Caco-2 (cell line): ENCODE measurements at regions not wholly inside any gene's neighbourhood (a gene's known extent, or its start where the extent isn't known, plus 50 kb on each side); places are given as distances from the start of the nearest gene placed in this dataset.

Experiments
- BruUV-seq: library from RNA; stranded (reverse); fragments of 400-500 nt; replicated peaks from 2 replicates; lab custom pipeline; 2021; lab: Mats Ljungman, UMichigan
- CTCF ChIA-PET: fragments of 300-600 bp; sonication (Branson Sonifier 250); formaldehyde crosslinking; loops from one replicate; lab custom pipeline; 2022; ENCODE audit warnings: antibody characterized with exemption; lab: Charles Lee
- POLR2A ChIA-PET: fragments of 300-600 bp; sonication (Branson Sonifier 250); formaldehyde crosslinking; loops from one replicate; lab custom pipeline; 2022; ENCODE audit warnings: antibody characterized with exemption; lab: Charles Lee
- DNase-seq, 2 experiments: peaks; one replicate each; pipeline versions ENCODE4 v3.0.0 to v3.0.0-alpha.2; 2020 to 2022
- H3K27me3 ChIP-seq: replicated peaks from 2 replicates; pipeline ENCODE4 v1.6.0; 2011; ENCODE audit warnings: low read length; ENCODE audit not compliant: control insufficient read depth, insufficient read depth
- H3K36me3 ChIP-seq: 2 replicates; pipeline ENCODE4 v1.5.1; 2011; ENCODE audit warnings: low read length; ENCODE audit not compliant: control insufficient read depth, insufficient read depth
- H3K4me1 ChIP-seq: fragments of 250-450 bp; sonication (Bioruptor Pico); 2 replicates; pipeline ENCODE4 v1.5.1; 2020; ENCODE audit warnings: mild to moderate bottlenecking
- H3K4me3 ChIP-seq: 2 replicates; pipeline ENCODE4 v1.5.1; 2011; ENCODE audit warnings: low read depth, mild to moderate bottlenecking, control low read depth, low read length
- H3K9me3 ChIP-seq: fragments of 250-450 bp; sonication (Bioruptor Pico); 2 replicates; pipeline ENCODE4 v1.5.1; 2020; ENCODE audit warnings: mild to moderate bottlenecking, moderate library complexity
- H3K27ac Mint-ChIP-seq: one replicate; pipeline ENCODE4 v1.8.0; 2022; ENCODE audit warnings: mixed read lengths; ENCODE audit not compliant: unreplicated experiment
- H3K27me3 Mint-ChIP-seq: one replicate; pipeline ENCODE4 v1.8.0; 2022; ENCODE audit warnings: mixed read lengths; ENCODE audit not compliant: insufficient read depth, unreplicated experiment
- H3K36me3 Mint-ChIP-seq: one replicate; pipeline ENCODE4 v1.8.0; 2022; ENCODE audit warnings: mild to moderate bottlenecking, mixed read lengths; ENCODE audit not compliant: insufficient read depth, unreplicated experiment
- H3K4me1 Mint-ChIP-seq: one replicate; pipeline ENCODE4 v1.8.0; 2022; ENCODE audit warnings: low read depth, mixed read lengths; ENCODE audit not compliant: unreplicated experiment
- H3K4me3 Mint-ChIP-seq: one replicate; pipeline ENCODE4 v1.8.0; 2022; ENCODE audit warnings: mild to moderate bottlenecking, moderate library complexity, mixed read lengths; ENCODE audit not compliant: unreplicated experiment
- H3K9me3 Mint-ChIP-seq: one replicate; pipeline ENCODE4 v1.8.0; 2022; ENCODE audit warnings: mixed read lengths; ENCODE audit not compliant: unreplicated experiment
- intact Hi-C: fragments of 100-400 bp; cut with micrococcal nuclease; formaldehyde crosslinking; loops from one replicate; pipeline ENCODE4 v1.10.0; 2022; ENCODE audit not compliant: unreplicated experiment
- TF ChIP-seq, protein P1 (sequence below), 2 experiments: fragments of 200-600 bp in 1 of 2; IDR thresholded peaks; 1 replicate in 1 of 2; 2 replicates in 1 of 2; pipeline versions ENCODE4 v1.5.1 to v1.8.0; 2011 to 2022; ENCODE audit warnings: antibody characterized with exemption in 1 of 2, control low read depth in 1 of 2, inconsistent platforms in 1 of 2, low read depth in 1 of 2, low read length in 1 of 2, mild to moderate bottlenecking in 1 of 2, moderate library complexity in 1 of 2; ENCODE audit not compliant: insufficient read depth in 1 of 2, severe bottlenecking in 1 of 2, unreplicated experiment in 1 of 2

DNA sequence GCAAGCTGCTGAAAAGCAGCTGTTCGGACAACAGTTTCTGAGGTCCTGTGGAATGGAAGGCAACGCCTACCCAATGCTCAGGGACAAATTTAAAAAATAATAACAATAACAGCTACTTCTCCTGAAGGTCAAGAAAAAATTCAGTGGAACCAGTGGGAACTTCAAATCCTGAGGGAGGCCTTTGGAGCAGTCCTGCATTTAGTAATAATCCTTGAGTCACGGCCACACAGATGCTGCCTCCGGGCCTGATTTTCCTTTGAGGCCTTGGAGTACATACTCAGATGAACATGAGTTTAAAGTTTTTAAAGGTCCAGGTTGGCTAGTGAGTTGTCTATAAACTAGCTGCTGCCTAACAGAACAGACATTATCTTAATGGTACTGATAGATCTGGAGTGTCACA, 268.0 kb downstream of the MSRB3 start:
- intact Hi-C loops, result no loop called here
- Histone ChIP-seq H3K27me3 (no peaks in the 10 kb centered on the region), H3K36me3 (no peaks in the 10 kb centered on the region), H3K4me3 (no peak overlapping the region), H3K9me3 (no peaks in the 10 kb centered on the region), H3K4me1 (no peaks in the 10 kb centered on the region)
- no peaks in the 10 kb centered on the region for H3K27me3 Mint-ChIP-seq
- H3K4me3 Mint-ChIP-seq, result no peak overlapping the region
- no peaks in the 10 kb centered on the region for H3K4me1 Mint-ChIP-seq
- no TSS peak for BruUV-seq
- TF ChIP-seq, protein P1, sequence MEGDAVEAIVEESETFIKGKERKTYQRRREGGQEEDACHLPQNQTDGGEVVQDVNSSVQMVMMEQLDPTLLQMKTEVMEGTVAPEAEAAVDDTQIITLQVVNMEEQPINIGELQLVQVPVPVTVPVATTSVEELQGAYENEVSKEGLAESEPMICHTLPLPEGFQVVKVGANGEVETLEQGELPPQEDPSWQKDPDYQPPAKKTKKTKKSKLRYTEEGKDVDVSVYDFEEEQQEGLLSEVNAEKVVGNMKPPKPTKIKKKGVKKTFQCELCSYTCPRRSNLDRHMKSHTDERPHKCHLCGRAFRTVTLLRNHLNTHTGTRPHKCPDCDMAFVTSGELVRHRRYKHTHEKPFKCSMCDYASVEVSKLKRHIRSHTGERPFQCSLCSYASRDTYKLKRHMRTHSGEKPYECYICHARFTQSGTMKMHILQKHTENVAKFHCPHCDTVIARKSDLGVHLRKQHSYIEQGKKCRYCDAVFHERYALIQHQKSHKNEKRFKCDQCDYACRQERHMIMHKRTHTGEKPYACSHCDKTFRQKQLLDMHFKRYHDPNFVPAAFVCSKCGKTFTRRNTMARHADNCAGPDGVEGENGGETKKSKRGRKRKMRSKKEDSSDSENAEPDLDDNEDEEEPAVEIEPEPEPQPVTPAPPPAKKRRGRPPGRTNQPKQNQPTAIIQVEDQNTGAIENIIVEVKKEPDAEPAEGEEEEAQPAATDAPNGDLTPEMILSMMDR (IDR thresholded peaks at IDR 0.05; ENCODE audit: insufficient read depth in 1 of 2, low read depth in 1 of 2, low read length in 1 of 2, severe bottlenecking in 1 of 2, unreplicated experiment in 1 of 2), result no peak
- POLR2A ChIA-PET, result no interaction called here
- no peak overlapping the region for H3K27ac Mint-ChIP-seq
- CTCF ChIA-PET, result interaction anchor here (0.6 kb wide), 1 partner anchor 560 kb away, joined by 5 read pairs; no protein-coding TSS in a partner anchor
- H3K9me3 Mint-ChIP-seq, result no peaks in the 10 kb centered on the region
- no peak for DNase-seq
- H3K36me3 Mint-ChIP-seq, result no peaks in the 10 kb centered on the region

DNA sequence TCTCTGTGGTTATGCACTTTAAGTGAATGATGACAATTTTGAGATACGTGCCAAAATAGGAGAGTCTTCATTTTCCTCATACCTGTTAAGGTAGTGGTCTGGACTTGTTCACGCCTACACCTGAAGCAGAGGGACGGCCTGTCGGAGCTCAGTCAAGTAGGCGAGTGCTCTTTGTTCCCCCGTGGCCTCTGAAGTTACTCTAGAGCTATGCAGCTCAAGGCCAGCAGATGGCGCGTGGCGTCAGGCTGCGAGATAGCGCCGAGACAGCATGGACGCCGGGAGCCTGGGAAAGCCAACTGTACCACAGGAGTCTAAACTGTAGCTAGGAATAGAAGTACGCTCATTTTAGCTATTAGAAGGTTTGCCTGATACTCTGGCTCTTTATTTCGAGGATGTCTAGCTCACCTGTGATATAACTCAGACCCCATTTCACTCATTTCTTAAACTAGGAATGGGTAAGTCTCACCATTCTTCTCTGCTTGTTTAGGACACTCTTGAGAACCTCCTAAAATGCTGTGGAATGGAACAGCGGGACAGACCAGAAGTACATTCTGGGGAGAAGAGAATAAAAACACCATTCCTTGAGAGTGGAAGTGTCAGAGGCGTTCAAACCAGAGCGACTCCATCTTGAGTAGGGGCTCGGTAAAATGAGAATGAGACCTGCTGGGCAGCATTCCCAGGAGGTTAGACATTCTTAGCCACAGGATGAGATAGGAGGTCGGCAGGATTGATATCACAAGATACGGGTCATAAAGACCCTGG, 267.4 kb upstream of the HMGA2 start:
- TF ChIP-seq, protein P1 (IDR thresholded peaks at IDR 0.05; ENCODE audit: insufficient read depth in 1 of 2, low read depth in 1 of 2, low read length in 1 of 2, severe bottlenecking in 1 of 2, unreplicated experiment in 1 of 2), result peak; percentile 81 to 85
- DNase-seq, result peak; percentile 80 to 82
- Histone ChIP-seq H3K36me3 (no peaks in the 10 kb centered on the region), H3K4me1 (peaks cover 9% of the 10 kb centered on the region), H3K9me3 (no peaks in the 10 kb centered on the region), H3K4me3 (no peak overlapping the region), H3K27me3 (no peaks in the 10 kb centered on the region)
- H3K4me3 Mint-ChIP-seq, result no peak overlapping the region
- CTCF ChIA-PET, result interaction anchor here (0.6 to 1.3 kb wide), 19 partner anchors 10 to 561 kb away, joined by 3 to 8 read pairs (median 3); no protein-coding TSS in a partner anchor
- POLR2A ChIA-PET, result no interaction called here
- no peaks in the 10 kb centered on the region for H3K27me3 Mint-ChIP-seq
- no peaks in the 10 kb centered on the region for H3K4me1 Mint-ChIP-seq
- no peak overlapping the region for H3K27ac Mint-ChIP-seq
- intact Hi-C loops, result loop anchor here (1.0 to 5.0 kb wide), 6 partner anchors 128 to 550 kb away; no protein-coding TSS in a partner anchor
- H3K36me3 Mint-ChIP-seq, result no peaks in the 10 kb centered on the region
- H3K9me3 Mint-ChIP-seq, result peaks cover 10% of the 10 kb centered on the region
- BruUV-seq, result no TSS peak

DNA sequence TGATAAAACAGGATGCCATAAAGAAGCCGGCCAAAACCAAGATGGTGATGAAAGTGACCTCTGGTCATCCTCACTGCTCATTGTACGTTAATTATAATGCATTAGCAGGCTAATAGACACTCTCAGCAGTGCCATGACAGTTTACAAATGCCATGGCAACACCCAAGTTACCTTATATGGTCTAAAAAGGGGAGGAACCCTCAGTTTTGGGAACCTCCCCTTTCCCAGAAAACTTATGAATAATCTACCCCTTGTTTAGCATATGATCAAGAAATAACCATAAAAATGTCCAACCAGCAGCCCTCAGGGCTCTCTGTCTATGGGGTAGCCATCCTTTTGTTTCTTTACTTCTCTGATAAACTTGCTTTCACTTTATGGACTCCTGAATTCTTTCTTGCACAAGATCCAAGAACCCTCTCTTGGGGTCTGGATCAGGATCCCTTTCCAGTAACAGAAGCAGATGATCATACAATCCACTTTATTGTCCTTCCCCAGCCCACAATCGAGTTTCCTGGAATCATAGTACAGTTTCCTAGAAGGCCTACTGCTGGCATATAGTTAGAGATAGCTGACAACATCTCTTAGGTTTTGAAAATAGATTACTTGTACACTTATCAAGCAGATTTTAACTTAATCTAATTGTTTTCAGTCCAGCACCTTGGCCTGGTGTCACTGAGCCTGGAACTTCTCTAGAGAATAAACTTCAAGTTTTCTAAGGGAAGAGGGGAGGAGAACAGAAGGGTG, 266.7 kb upstream of the HMGA2 start:
- no TSS peak for BruUV-seq
- no peak for DNase-seq
- H3K9me3 Mint-ChIP-seq, result peaks cover 10% of the 10 kb centered on the region
- intact Hi-C loops, result loop anchor here (2.0 to 5.0 kb wide), 3 partner anchors 251 to 550 kb away; no protein-coding TSS in a partner anchor
- no peaks in the 10 kb centered on the region for H3K36me3 Mint-ChIP-seq
- Histone ChIP-seq H3K36me3 (no peaks in the 10 kb centered on the region), H3K9me3 (no peaks in the 10 kb centered on the region), H3K4me3 (no peak overlapping the region), H3K4me1 (peaks cover 9% of the 10 kb centered on the region), H3K27me3 (no peaks in the 10 kb centered on the region)
- no peaks in the 10 kb centered on the region for H3K4me1 Mint-ChIP-seq
- H3K27me3 Mint-ChIP-seq, result no peaks in the 10 kb centered on the region
- POLR2A ChIA-PET, result no interaction called here
- TF ChIP-seq, protein P1 (IDR thresholded peaks at IDR 0.05; ENCODE audit: insufficient read depth in 1 of 2, low read depth in 1 of 2, low read length in 1 of 2, severe bottlenecking in 1 of 2, unreplicated experiment in 1 of 2), result no peak
- H3K4me3 Mint-ChIP-seq, result no peak overlapping the region
- no peak overlapping the region for H3K27ac Mint-ChIP-seq
- CTCF ChIA-PET, result interaction anchor here (1.1 to 1.3 kb wide), 10 partner anchors 9 to 550 kb away, joined by 3 to 8 read pairs (median 5); no protein-coding TSS in a partner anchor
